GM19240 (cell line): ENCODE measurements at regions not wholly inside any gene's neighbourhood (a gene's known extent, or its start where the extent isn't known, plus 50 kb on each side); places are given as distances from the start of the nearest gene placed in this dataset.
"Not testable (repeated sequence)": the region's sequence is repeated elsewhere in the genome, so short reads cannot be mapped to it uniquely, and the experiment has no call there.

Experiments
- DNase-seq: peaks from one replicate; pipeline ENCODE4 v3.0.0; 2011; ENCODE audit warnings: low spot score; ENCODE audit not compliant: insufficient read length

- DNase-seq = no peak
These were observed 52.7 kb upstream of the LARP1 start for GRCh38 chr5:154702477-154702876.

DNA sequence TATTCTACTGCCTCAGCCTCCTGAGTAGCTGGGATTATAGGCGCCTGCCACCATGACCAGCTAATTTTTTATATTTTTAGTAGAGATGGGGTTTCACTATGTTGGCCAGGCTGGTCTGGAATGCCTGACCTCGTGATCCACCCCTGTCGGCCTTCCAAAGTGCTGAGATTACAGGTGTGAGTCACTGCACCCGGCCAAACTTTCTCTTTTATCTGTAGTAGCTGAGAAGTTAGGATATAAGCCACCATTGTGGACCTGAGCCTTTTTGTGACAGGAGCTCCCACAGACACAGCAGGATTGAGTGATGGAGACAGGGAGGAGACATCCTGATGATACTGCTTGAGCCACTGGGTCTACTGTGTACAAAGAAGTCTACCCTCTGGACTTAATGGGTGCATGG is 53.5 kb upstream of the LARP1 start:
- DNase-seq = not testable (repeated sequence)

- no peak for DNase-seq
These were observed 54.0 kb upstream of the LARP1 start for GRCh38 chr5:154701181-154701580.

- DNase-seq = not testable (repeated sequence)
These were observed 54.8 kb upstream of the LARP1 start for GRCh38 chr5:154700289-154700928.

- DNase-seq = no peak
These were observed 56.4 kb upstream of the LARP1 start for GRCh38 chr5:154698763-154699162.

DNA sequence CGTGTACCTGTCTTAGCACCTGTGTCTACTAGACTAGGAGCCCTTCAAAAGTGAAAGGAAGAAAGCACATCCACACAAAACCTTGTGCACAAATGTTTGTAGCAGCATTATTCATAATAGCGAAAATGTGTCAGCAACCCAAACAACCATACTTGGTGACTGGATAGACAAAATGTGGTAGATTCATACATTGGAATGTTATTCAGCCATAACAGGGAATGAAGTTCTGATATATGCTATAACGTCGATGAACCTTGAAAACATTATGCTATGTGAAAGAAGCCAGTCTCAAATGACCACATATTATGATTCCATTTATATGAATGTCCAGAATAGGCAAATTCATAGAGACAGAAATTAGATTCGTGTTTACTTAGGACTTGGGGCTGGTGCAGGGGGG is 57.8 kb upstream of the LARP1 start:
- DNase-seq = no peak

DNA sequence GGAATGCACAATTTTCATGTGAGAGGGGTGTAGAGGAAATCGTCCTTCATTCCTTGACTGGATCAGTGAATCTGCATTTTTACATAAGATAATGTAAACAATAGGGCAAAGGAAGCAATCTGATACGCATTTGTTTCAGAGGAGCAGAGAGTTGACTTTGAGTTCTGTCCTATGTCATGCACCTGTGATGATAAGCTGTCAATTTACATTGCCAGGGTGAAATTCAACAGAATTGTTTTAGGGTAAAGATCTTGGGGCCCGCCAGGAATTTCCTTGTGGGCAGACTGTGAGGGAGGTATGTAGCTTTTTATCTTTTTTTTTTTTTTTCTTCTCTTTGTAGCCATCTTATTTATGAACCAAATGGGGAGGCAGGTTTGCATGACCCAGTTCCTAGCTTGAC is 58.3 kb upstream of the LARP1 start:
- no peak for DNase-seq

DNA sequence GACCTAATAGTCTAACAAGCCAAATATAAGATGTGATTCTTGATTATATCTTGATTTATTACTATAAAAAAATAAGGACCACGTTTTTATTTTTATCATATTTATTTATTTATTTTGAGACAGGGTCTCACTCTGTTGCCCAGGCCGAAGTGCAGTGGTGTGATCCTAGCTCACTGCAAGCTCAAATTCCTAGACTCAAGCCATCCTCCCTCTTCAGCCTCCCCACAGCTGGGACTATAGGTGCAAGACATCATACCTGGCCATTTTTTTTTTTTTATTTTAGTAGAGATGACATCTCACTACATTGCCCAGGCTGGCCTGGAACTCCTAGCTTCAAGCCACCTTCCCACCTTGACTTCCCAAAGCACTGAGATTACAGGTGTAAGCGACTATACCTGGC is 61.0 kb upstream of the LARP1 start:
- DNase-seq = no peak

GRCh38 chr5:154690488-154690887 is 64.7 kb upstream of the LARP1 start:
- DNase-seq = no peak

DNA sequence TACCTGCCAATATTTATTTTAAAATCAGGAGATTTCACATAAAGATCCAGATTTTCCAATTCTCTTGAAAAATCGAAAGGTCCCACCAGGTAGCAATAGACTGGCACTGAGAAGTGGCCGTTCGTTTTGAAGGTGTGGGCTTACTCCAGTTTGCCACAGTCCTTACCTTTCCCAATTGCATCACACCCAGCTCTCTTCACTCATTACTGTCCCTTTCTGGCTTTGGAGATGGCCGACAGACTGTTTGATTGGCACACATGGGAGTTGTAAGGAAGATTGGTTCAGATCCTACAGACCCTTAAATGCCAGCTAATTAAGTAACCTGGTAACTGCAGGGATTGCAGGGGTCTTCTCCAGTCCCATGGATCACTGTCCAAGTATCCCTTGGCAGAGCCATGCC is 68.7 kb upstream of the LARP1 start:
- DNase-seq = no peak

DNA sequence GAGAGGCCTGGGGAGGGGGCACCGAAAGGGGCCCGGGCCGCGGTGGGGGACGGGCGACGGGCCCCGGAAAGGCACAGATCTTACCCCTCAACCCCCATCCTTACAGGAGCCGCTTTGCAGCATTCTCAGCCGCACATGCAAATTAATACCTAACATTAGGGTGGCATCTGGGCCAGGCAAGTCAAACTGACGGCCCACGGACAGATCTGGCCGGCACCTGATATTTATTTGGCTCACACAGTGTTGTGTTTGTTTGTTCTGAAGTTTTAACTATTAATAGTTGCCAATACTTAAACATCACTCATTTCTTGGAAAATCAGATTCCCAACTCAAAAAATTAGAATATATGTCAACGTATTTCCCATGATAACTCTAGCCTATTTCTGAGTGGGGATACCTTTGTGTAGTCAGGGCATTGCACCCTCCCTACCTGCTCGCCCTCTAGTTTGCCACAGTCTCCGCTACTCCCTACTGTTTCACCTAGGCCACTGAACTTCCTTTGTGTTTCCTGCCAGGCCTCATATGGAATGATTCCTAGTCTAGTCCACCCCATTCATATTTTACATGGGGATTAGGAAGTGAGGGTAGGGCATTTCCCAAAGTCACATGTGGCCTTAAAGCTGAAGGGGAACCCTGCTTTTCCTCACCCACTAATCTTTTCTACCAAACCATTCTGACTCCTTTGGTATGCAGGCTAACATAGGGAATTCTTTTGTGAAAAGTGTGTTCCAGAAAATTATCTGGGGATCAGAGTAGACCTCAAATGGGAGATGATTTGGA is 71.9 kb upstream of the LARP1 start:
- peak; percentile 20 for DNase-seq

- no peak for DNase-seq
These were observed 75.7 kb upstream of the LARP1 start for GRCh38 chr5:154679501-154679900.

GRCh38 chr5:154677921-154678320 is 77.3 kb upstream of the LARP1 start:
- no peak for DNase-seq

- no peak for DNase-seq
These were observed 78.7 kb upstream of the LARP1 start for GRCh38 chr5:154676508-154676907.

GRCh38 chr5:154674029-154674428 is 81.1 kb upstream of the LARP1 start:
- no peak for DNase-seq

DNA sequence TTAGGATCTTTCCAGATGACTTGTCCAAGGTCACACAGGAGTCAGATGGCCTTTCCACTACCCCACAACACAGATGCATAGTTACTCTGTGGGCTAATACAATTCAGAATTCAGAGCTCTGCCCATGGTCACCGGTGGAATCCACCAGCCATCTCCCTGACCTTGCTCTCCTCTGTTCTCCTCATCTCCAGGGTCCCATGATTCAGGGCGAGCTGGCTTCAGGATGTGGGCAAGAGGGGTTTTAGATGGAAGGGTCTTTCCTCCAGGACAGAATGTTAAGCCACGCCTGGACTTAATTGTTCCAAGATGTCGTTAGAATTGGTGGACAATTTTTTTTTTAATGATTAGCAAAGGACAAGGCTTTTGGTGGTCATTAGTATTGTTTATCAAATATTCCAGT is 81.7 kb upstream of the LARP1 start:
- DNase-seq = no peak

GRCh38 chr5:154669913-154670312 is 85.3 kb upstream of the LARP1 start:
- DNase-seq = not testable (repeated sequence)

GRCh38 chr5:154669402-154669801 is 85.8 kb upstream of the LARP1 start:
- DNase-seq = no peak

- DNase-seq = no peak
These were observed 90.3 kb upstream of the LARP1 start for GRCh38 chr5:154664869-154665268.

DNA sequence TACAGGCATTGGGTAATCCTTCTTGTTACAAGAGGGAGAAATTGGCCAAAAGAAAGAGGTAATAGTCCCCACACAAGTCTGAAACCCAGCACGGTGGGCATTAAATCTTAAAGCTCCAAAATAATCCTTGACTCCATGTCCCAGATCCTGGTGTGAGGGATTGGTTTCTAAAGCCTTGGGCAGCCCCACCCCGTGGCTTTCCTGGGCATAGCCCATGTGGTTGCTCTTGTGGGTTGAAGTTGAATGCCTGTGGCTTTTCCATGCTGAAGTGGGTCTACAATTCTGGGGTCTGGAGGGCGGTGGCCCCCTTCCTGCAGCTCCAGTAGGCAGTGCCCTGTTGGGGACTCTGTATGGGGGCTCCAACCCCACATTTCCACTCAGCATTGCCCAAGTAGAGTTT is 91.8 kb upstream of the LARP1 start:
- DNase-seq = no peak

DNA sequence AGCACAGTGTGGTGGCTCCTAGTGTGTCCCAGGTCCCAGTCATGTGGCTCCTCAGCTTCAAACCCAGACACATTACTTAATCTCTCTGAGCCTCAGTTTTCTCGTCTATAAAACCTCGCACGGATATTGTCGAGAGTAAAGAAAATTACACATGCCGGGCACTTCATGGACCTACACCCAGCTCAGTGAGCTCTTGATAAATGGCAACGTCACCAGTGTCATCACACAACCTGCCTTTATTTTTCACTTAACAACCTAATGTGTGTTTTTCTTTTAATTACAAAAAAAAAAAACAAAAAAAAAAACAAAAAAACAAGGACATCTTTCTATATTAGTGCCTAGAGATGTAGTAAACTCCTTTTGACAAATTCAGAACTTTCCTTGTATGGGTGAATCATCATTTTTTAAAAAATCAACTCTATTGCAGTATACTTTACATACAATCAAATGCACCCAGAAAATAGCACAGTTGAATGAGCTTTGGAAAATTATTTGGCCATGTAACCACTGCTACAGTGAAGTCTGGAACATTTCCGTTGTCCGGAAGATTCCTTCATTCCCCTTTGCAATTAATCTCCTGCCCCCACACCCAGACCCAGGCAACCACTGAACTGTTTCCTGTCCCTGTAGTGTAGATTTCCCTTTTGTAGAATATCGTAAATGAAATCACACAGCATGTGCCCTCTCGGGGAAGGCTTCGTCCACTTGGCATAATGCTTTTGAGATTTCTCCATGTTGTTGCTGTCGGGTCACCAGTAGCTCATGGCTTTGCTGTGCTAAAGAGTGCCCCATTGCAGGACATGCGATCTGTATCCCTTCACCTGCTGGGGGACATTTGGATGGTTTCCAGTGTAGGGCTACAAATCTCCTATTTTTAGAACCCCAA is 100.4 kb upstream of the LARP1 start:
- no peak for DNase-seq
